ENCODE measurements at regions not wholly inside any gene's neighbourhood (a gene's known extent, or its start where the extent isn't known, plus 50 kb on each side); places are given as distances from the start of the nearest gene placed in this dataset.
"Not testable (repeated sequence)": the region's sequence is repeated elsewhere in the genome, so short reads cannot be mapped to it uniquely, and the experiment has no call there.

- FAIRE-seq = no peak
Measured at GRCh38 chr1:224791362-224791941, 138.0 kb upstream of the DNAH14 start.

- FAIRE-seq = no peak
Measured at GRCh38 chr1:224795591-224795990, 133.9 kb upstream of the DNAH14 start.

GRCh38 chr1:224799083-224799482 is 130.4 kb upstream of the DNAH14 start:
- no peak for FAIRE-seq

GRCh38 chr1:224800486-224801119 is 128.9 kb upstream of the DNAH14 start:
- FAIRE-seq = no peak

- no peak for FAIRE-seq
Measured at GRCh38 chr1:224801844-224802490, 127.5 kb upstream of the DNAH14 start.

- FAIRE-seq = no peak
Measured at GRCh38 chr1:224802617-224803016, 126.9 kb upstream of the DNAH14 start.

GRCh38 chr1:224804220-224804619 is 125.3 kb upstream of the DNAH14 start:
- no peak for FAIRE-seq

GRCh38 chr1:224805889-224806288 is 123.6 kb upstream of the DNAH14 start:
- FAIRE-seq = no peak

- FAIRE-seq = no peak
Measured at GRCh38 chr1:224809137-224809536, 120.3 kb upstream of the DNAH14 start.

GRCh38 chr1:224809613-224810012 is 119.9 kb upstream of the DNAH14 start:
- no peak for FAIRE-seq

GRCh38 chr1:224811564-224811963 is 117.9 kb upstream of the DNAH14 start:
- no peak for FAIRE-seq

- FAIRE-seq = no peak
Measured at GRCh38 chr1:224815647-224816046, 113.8 kb upstream of the DNAH14 start.

GRCh38 chr1:224816062-224816461 is 113.4 kb upstream of the DNAH14 start:
- no peak for FAIRE-seq

- no peak for FAIRE-seq
Measured at GRCh38 chr1:224817382-224817781, 112.1 kb upstream of the DNAH14 start.

- no peak for FAIRE-seq
Measured at GRCh38 chr1:224819861-224820260, 109.6 kb upstream of the DNAH14 start.

GRCh38 chr1:224820341-224820740 is 109.1 kb upstream of the DNAH14 start:
- FAIRE-seq = no peak

GRCh38 chr1:224821751-224822150 is 107.7 kb upstream of the DNAH14 start:
- FAIRE-seq = not testable (repeated sequence)

GRCh38 chr1:224825525-224826000 is 103.9 kb upstream of the DNAH14 start:
- FAIRE-seq = no peak

GRCh38 chr1:224828691-224829090 is 100.8 kb upstream of the DNAH14 start:
- FAIRE-seq = no peak

- no peak for FAIRE-seq
Measured at GRCh38 chr1:224831501-224831900, 98.0 kb upstream of the DNAH14 start.

GRCh38 chr1:224839648-224840300 is 89.7 kb upstream of the DNAH14 start:
- not testable (repeated sequence) for FAIRE-seq

GRCh38 chr1:224841803-224842202 is 87.7 kb upstream of the DNAH14 start:
- FAIRE-seq = not testable (repeated sequence)

GRCh38 chr1:224846119-224846907 is 83.2 kb upstream of the DNAH14 start:
- FAIRE-seq = no peak
